IMR-90 (cell line): ENCODE measurements at regions not wholly inside any gene's neighbourhood (a gene's known extent, or its start where the extent isn't known, plus 50 kb on each side); places are given as distances from the start of the nearest gene placed in this dataset.

Experiments
- BHLHE40 ChIP-seq: fragments of 150-350 bp; IDR thresholded peaks from 2 replicates; pipeline ENCODE4 v1.6.1; 2016; ENCODE audit warnings: mild to moderate bottlenecking, low read depth, low read length
- CTCF ChIP-seq: conservative IDR thresholded peaks from 2 replicates; pipeline ENCODE4 v1.5.1; 2012; ENCODE audit warnings: mild to moderate bottlenecking, low read depth, low read length, improper control_type of control experiment
- ELK1 ChIP-seq: fragments of 150-350 bp; IDR thresholded peaks from 2 replicates; pipeline ENCODE4 v1.6.1; 2016; ENCODE audit warnings: low read depth, mild to moderate bottlenecking, low read length, moderate library complexity, borderline replicate concordance
- FOS ChIP-seq: fragments of 150-350 bp; IDR thresholded peaks from 2 replicates; pipeline ENCODE4 v1.6.1; 2016; ENCODE audit warnings: low read depth, low read length
- MAFK ChIP-seq: IDR thresholded peaks from 2 replicates; pipeline ENCODE4 v1.6.1; 2012; ENCODE audit warnings: low read depth, low read length, improper control_type of control experiment
- MAZ ChIP-seq: IDR thresholded peaks from 2 replicates; pipeline ENCODE4 v1.6.1; 2012; ENCODE audit warnings: low read depth, mild to moderate bottlenecking, low read length, improper control_type of control experiment, moderate library complexity, borderline replicate concordance
- POLR2A ChIP-seq: IDR thresholded peaks from 2 replicates; pipeline ENCODE4 v1.6.1; 2012; ENCODE audit warnings: mild to moderate bottlenecking, low read depth, low read length
- RAD21 ChIP-seq: IDR thresholded peaks from 2 replicates; pipeline ENCODE4 v1.6.1; 2012; ENCODE audit warnings: low read length, improper control_type of control experiment
- RCOR1 ChIP-seq: IDR thresholded peaks from 2 replicates; pipeline ENCODE4 v1.6.1; 2012; ENCODE audit warnings: mild to moderate bottlenecking, low read length, improper control_type of control experiment; ENCODE audit not compliant: insufficient replicate concordance
- USF2 ChIP-seq: fragments of 150-350 bp; IDR thresholded peaks from 2 replicates; pipeline ENCODE4 v1.6.1; 2017; ENCODE audit warnings: mild to moderate bottlenecking, antibody characterized with exemption, low read length, low read depth

- TF ChIP-seq MAZ (no peak), CTCF (no peak), BHLHE40 (no peak), POLR2A (no peak), FOS (no peak), RAD21 (no peak), USF2 (no peak), ELK1 (no peak), RCOR1 (no peak), MAFK (no peak)
These were observed 141.5 kb downstream of the VEGFA start for GRCh38 chr6:43911354-43912115.
